ENCODE measurements at regions not wholly inside any gene's neighbourhood (a gene's known extent, or its start where the extent isn't known, plus 50 kb on each side); places are given as distances from the start of the nearest gene placed in this dataset.
"Not testable (repeated sequence)": the region's sequence is repeated elsewhere in the genome, so short reads cannot be mapped to it uniquely, and the experiment has no call there.

- no peaks in the 10 kb centered on the region for H3K27me3 Mint-ChIP-seq (ENCODE audit: low read depth)
- CTCF ChIA-PET, result no interaction called here
- no peaks in the 10 kb centered on the region for H3K36me3 Mint-ChIP-seq (ENCODE audit: low read depth)
- peaks cover 3% of the 10 kb centered on the region for H3K4me1 Mint-ChIP-seq (ENCODE audit: low read depth)
- no peak overlapping the region for H3K27ac Mint-ChIP-seq
- no peak for DNase-seq
- no peaks in the 10 kb centered on the region for H3K9me3 Mint-ChIP-seq
- intact Hi-C loops (cut with micrococcal nuclease), result no loop called here
- H3K4me3 Mint-ChIP-seq, result no peak overlapping the region
Measured at GRCh38 chr3:11739706-11740105, 96.0 kb upstream of the VGLL4 start.

- H3K4me1 Mint-ChIP-seq (ENCODE audit: low read depth), result peaks cover 3% of the 10 kb centered on the region
- no peaks in the 10 kb centered on the region for H3K36me3 Mint-ChIP-seq (ENCODE audit: low read depth)
- DNase-seq, result no peak
- H3K4me3 Mint-ChIP-seq, result no peak overlapping the region
- no peaks in the 10 kb centered on the region for H3K9me3 Mint-ChIP-seq
- intact Hi-C loops (cut with micrococcal nuclease), result no loop called here
- CTCF ChIA-PET, result no interaction called here
- H3K27me3 Mint-ChIP-seq (ENCODE audit: low read depth), result no peaks in the 10 kb centered on the region
- no peak overlapping the region for H3K27ac Mint-ChIP-seq
Measured at GRCh38 chr3:11739123-11739522, 95.4 kb upstream of the VGLL4 start.

- no peaks in the 10 kb centered on the region for H3K36me3 Mint-ChIP-seq (ENCODE audit: low read depth)
- no peak overlapping the region for H3K27ac Mint-ChIP-seq
- no peaks in the 10 kb centered on the region for H3K27me3 Mint-ChIP-seq (ENCODE audit: low read depth)
- H3K4me3 Mint-ChIP-seq, result no peak overlapping the region
- H3K4me1 Mint-ChIP-seq (ENCODE audit: low read depth), result peaks cover 3% of the 10 kb centered on the region
- H3K9me3 Mint-ChIP-seq, result no peaks in the 10 kb centered on the region
- CTCF ChIA-PET, result interaction anchor here (0.6 kb wide), 1 partner anchor 334 kb away, joined by 3 read pairs; no protein-coding TSS in a partner anchor
- intact Hi-C loops (cut with micrococcal nuclease), result no loop called here
- no peak for DNase-seq
Measured at GRCh38 chr3:11737742-11738141, 94.0 kb upstream of the VGLL4 start.

GRCh38 chr3:11736136-11736833 is 92.6 kb upstream of the VGLL4 start:
- H3K36me3 Mint-ChIP-seq (ENCODE audit: low read depth), result no peaks in the 10 kb centered on the region
- no peak for DNase-seq
- H3K4me1 Mint-ChIP-seq (ENCODE audit: low read depth), result peaks cover 3% of the 10 kb centered on the region
- H3K27me3 Mint-ChIP-seq (ENCODE audit: low read depth), result no peaks in the 10 kb centered on the region
- no peak overlapping the region for H3K27ac Mint-ChIP-seq
- CTCF ChIA-PET, result no interaction called here
- no peaks in the 10 kb centered on the region for H3K9me3 Mint-ChIP-seq
- H3K4me3 Mint-ChIP-seq, result no peak overlapping the region
- intact Hi-C loops (cut with micrococcal nuclease), result no loop called here

GRCh38 chr3:11735638-11736037 is 91.9 kb upstream of the VGLL4 start:
- no peaks in the 10 kb centered on the region for H3K36me3 Mint-ChIP-seq (ENCODE audit: low read depth)
- H3K4me3 Mint-ChIP-seq, result no peak overlapping the region
- H3K9me3 Mint-ChIP-seq, result no peaks in the 10 kb centered on the region
- H3K4me1 Mint-ChIP-seq (ENCODE audit: low read depth), result peaks cover 3% of the 10 kb centered on the region
- CTCF ChIA-PET, result no interaction called here
- no peaks in the 10 kb centered on the region for H3K27me3 Mint-ChIP-seq (ENCODE audit: low read depth)
- no peak overlapping the region for H3K27ac Mint-ChIP-seq
- DNase-seq, result peak; percentile 6
- intact Hi-C loops (cut with micrococcal nuclease), result loop anchor here (1.0 kb wide), 1 partner anchor 69 kb away; no protein-coding TSS in a partner anchor

- H3K27ac Mint-ChIP-seq; H3K4me1 Mint-ChIP-seq (ENCODE audit: low read depth); CTCF ChIA-PET; H3K36me3 Mint-ChIP-seq (ENCODE audit: low read depth); DNase-seq; H3K27me3 Mint-ChIP-seq (ENCODE audit: low read depth); H3K9me3 Mint-ChIP-seq; H3K4me3 Mint-ChIP-seq: not testable (repeated sequence)
- intact Hi-C loops (cut with micrococcal nuclease), result loop anchor here (1.0 kb wide), 1 partner anchor 69 kb away; no protein-coding TSS in a partner anchor
Measured at GRCh38 chr3:11735111-11735510, 91.4 kb upstream of the VGLL4 start.

GRCh38 chr3:11733914-11734313 is 90.2 kb upstream of the VGLL4 start:
- intact Hi-C loops (cut with micrococcal nuclease), result no loop called here
- CTCF ChIA-PET, result no interaction called here
- no peaks in the 10 kb centered on the region for H3K9me3 Mint-ChIP-seq
- H3K4me3 Mint-ChIP-seq, result no peak overlapping the region
- H3K27ac Mint-ChIP-seq, result no peak overlapping the region
- H3K27me3 Mint-ChIP-seq (ENCODE audit: low read depth), result no peaks in the 10 kb centered on the region
- peaks cover 3% of the 10 kb centered on the region for H3K4me1 Mint-ChIP-seq (ENCODE audit: low read depth)
- no peak for DNase-seq
- no peaks in the 10 kb centered on the region for H3K36me3 Mint-ChIP-seq (ENCODE audit: low read depth)

- Mint-ChIP-seq H3K27ac (no peak overlapping the region), H3K27me3 (ENCODE audit: low read depth) (peaks cover 10% of the 10 kb centered on the region), H3K4me1 (ENCODE audit: low read depth) (no peaks in the 10 kb centered on the region), H3K36me3 (ENCODE audit: low read depth) (no peaks in the 10 kb centered on the region), H3K4me3 (no peak overlapping the region), H3K9me3 (no peaks in the 10 kb centered on the region)
- CTCF ChIA-PET, result no interaction called here
- no peak for DNase-seq
- intact Hi-C loops (cut with micrococcal nuclease), result no loop called here
Measured at GRCh38 chr3:11727207-11727606, 83.5 kb upstream of the VGLL4 start.

GRCh38 chr3:11726146-11726545 is 82.4 kb upstream of the VGLL4 start:
- peaks cover 10% of the 10 kb centered on the region for H3K27me3 Mint-ChIP-seq (ENCODE audit: low read depth)
- CTCF ChIA-PET, result no interaction called here
- no peak overlapping the region for H3K4me3 Mint-ChIP-seq
- H3K9me3 Mint-ChIP-seq, result no peaks in the 10 kb centered on the region
- H3K27ac Mint-ChIP-seq, result no peak overlapping the region
- H3K4me1 Mint-ChIP-seq (ENCODE audit: low read depth), result no peaks in the 10 kb centered on the region
- intact Hi-C loops (cut with micrococcal nuclease), result no loop called here
- no peak for DNase-seq
- H3K36me3 Mint-ChIP-seq (ENCODE audit: low read depth), result no peaks in the 10 kb centered on the region

GRCh38 chr3:11725340-11725641 is 81.6 kb upstream of the VGLL4 start:
- H3K36me3 Mint-ChIP-seq (ENCODE audit: low read depth); H3K4me1 Mint-ChIP-seq (ENCODE audit: low read depth); intact Hi-C loops (cut with micrococcal nuclease): not testable (repeated sequence)

GRCh38 chr3:11724615-11725339 is 81.1 kb upstream of the VGLL4 start:
- Mint-ChIP-seq H3K27me3 (ENCODE audit: low read depth) (peaks cover 13% of the 10 kb centered on the region), H3K4me3 (no peak overlapping the region), H3K9me3 (no peaks in the 10 kb centered on the region), H3K27ac (no peak overlapping the region), H3K4me1 (ENCODE audit: low read depth) (peaks cover 7% of the 10 kb centered on the region), H3K36me3 (ENCODE audit: low read depth) (no peaks in the 10 kb centered on the region)
- peak; percentile 12 for DNase-seq
- intact Hi-C loops (cut with micrococcal nuclease), result no loop called here
- CTCF ChIA-PET, result interaction anchor here (0.6 kb wide), 1 partner anchor 89 kb away, joined by 3 read pairs; no protein-coding TSS in a partner anchor

More at GRCh38 chr3:11725340-11725641, 81.6 kb upstream of the VGLL4 start:
- peaks cover 13% of the 10 kb centered on the region for H3K27me3 Mint-ChIP-seq (ENCODE audit: low read depth)
- CTCF ChIA-PET, result interaction anchor here (0.6 kb wide), 1 partner anchor 89 kb away, joined by 3 read pairs; no protein-coding TSS in a partner anchor
- not testable (repeated sequence) for DNase-seq, H3K4me3 Mint-ChIP-seq, H3K27ac Mint-ChIP-seq, H3K9me3 Mint-ChIP-seq

GRCh38 chr3:11721479-11721878 is 77.8 kb upstream of the VGLL4 start:
- Mint-ChIP-seq H3K27ac (no peak overlapping the region), H3K4me1 (ENCODE audit: low read depth) (peaks cover 17% of the 10 kb centered on the region), H3K36me3 (ENCODE audit: low read depth) (no peaks in the 10 kb centered on the region), H3K27me3 (ENCODE audit: low read depth) (peaks cover 13% of the 10 kb centered on the region), H3K4me3 (no peak overlapping the region), H3K9me3 (no peaks in the 10 kb centered on the region)
- CTCF ChIA-PET, result interaction anchor here (0.6 kb wide), 1 partner anchor 887 kb away, joined by 3 read pairs; no protein-coding TSS in a partner anchor
- no peak for DNase-seq
- intact Hi-C loops (cut with micrococcal nuclease), result no loop called here

GRCh38 chr3:11720917-11721411 is 77.2 kb upstream of the VGLL4 start:
- peaks cover 9% of the 10 kb centered on the region for H3K27me3 Mint-ChIP-seq (ENCODE audit: low read depth)
- peaks cover 17% of the 10 kb centered on the region for H3K4me1 Mint-ChIP-seq (ENCODE audit: low read depth)
- H3K27ac Mint-ChIP-seq, result no peak overlapping the region
- peak overlapping the region; percentile 82 for H3K4me3 Mint-ChIP-seq
- H3K9me3 Mint-ChIP-seq, result no peaks in the 10 kb centered on the region
- no peaks in the 10 kb centered on the region for H3K36me3 Mint-ChIP-seq (ENCODE audit: low read depth)
- CTCF ChIA-PET, result interaction anchor here (0.6 kb wide), 1 partner anchor 887 kb away, joined by 3 read pairs; no protein-coding TSS in a partner anchor
- DNase-seq, result no peak
- intact Hi-C loops (cut with micrococcal nuclease), result loop anchor here (1.0 kb wide), 1 partner anchor 49 kb away; no protein-coding TSS in a partner anchor
